HG02852 (cell line): ENCODE measurements at regions not wholly inside any gene's neighbourhood (a gene's known extent, or its start where the extent isn't known, plus 50 kb on each side); places are given as distances from the start of the nearest gene placed in this dataset.

Experiments used
- ATAC-seq: cut with Tn5 transposase; IDR thresholded peaks from one replicate; pipeline ENCODE4 v1.9.1; 2021; ENCODE audit warnings: mild to moderate bottlenecking, moderate library complexity; ENCODE audit not compliant: unreplicated experiment

DNA sequence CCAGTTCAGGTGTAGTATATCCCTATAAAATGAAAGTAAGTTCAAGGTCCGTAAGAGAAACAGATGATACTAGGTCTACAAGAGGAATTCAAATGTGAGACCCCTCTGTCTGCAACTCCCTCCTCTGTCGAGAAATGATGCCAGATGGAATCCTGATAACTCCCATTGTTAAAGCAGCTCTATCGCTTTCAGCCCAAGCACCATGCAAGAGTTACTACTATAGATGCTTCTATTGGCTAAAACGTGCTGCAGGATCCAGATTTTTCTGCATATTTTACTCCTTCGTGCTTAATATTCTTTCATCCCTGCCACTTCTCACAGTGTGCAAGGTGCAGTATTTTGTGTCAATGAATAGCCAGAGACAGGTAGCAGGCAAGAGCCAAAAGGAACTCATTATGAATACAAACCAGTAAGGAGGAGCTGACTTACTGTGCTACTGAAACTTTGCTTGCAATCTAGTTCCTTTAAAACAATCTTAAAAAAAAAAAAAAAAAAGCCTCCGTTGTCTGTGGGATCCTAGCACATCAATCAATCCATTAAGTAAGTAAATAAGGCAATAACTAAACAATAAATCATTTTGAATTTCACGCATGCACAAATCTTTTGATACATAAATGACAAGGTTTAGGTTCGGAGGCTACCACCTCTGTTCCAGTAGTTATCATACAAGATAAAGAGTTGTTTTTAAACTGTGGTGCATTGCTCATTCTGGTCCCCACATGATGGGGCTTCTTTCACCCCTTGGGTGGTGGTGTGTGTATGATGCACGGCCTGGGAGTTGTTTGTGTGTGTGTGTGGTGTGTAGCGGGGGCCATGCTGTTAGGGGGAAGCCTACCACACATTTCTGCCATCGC is 151.1 kb upstream of the MPDZ start:
- ATAC-seq, result no peak

DNA sequence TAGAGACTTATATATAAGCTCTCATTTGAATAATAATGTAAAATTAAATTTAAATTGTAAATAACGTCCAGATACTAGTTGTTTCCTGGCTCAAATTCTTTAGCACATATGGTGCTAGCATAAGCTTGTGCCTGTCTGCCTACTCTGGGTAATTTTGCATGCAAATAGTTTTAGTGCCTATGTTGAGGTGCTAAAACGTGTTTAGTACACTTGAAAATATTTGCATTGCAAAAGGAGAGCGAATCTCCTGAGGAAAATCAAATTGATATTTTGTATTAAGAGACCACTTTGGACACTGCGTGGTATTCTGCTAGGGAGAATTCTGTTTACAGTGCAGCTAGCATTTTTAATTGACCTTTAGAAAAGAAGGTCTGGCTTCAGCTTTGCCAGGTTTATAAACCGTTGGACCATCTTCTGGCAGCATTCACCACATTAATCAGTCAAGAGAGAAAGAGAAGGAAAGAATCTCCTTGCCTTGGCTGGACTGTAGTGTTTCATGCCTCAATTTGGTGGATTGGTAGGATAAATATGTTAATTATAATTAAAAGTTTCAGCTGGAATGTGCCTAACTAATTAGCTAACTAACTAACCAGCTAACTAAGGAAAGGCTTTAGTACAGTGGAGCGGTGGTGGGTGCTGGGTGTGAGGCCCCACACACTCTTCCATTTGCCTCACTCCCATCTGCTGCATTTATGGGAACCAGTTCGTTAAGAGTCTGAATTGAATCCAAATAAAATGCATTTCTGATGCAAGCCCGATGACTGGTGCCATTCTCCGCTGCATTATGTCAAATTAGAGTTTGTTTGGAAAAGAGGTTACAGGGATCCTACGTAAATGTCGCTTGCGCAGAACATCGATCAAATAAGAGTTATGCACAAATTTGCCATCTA is 150.1 kb upstream of the MPDZ start:
- ATAC-seq, result no peak

DNA sequence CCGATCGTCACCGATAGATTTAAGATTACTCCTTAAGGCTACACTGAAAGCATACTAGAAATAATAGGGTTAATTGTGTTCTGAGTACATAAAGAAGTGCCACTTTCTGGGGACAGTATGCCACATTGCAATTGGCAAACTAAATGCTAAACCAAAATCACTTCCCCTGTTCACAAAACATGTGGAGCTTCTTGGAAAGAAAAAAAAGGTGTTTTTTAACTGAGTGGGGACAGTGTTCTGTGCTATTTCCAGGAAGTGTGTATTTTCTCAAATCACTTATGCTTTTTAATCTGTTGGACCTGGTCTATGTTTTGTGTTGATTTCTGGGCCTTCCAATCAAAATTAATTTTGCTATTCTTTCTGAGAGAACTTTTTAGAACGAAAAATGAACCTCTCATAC is 149.3 kb upstream of the MPDZ start:
- no peak for ATAC-seq

DNA sequence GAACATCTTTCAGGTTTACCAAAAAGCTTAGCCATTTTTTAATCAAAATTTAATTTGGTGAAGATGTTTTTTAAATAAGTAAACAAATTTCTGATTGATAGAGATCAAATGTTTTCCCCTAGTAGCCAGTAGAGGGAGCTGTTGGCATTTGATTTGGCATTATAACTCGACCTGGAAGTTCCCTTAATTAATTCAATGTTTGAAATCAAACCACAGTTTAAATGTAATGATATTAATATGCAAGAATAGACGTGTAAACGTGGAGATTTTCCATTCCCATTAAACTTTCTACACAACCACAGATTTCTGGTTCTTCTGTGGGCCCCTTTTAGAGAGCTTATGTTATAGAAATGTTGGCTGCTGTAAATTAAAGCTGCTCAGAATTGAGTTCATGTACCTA is 148.1 kb upstream of the MPDZ start:
- no peak for ATAC-seq

DNA sequence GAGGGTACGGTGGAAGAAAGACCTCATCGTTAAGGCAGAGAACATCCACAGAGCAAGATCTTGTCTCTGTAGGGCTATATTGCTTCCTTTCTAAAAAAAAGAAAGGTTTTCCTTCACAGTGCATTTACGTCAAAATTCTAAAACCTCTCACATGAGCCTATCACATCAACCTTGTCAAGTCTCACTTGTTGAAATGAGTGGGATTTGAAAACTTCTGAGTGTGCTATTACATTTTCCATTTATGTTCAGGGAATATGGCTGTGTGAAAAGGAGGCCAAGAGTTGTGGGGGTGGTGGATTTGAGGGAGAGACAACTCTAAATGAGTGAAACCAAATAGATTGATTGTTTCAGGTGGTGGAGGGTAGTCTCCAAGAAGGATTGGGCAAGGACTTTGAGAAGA is 147.1 kb upstream of the MPDZ start:
- no peak for ATAC-seq

DNA sequence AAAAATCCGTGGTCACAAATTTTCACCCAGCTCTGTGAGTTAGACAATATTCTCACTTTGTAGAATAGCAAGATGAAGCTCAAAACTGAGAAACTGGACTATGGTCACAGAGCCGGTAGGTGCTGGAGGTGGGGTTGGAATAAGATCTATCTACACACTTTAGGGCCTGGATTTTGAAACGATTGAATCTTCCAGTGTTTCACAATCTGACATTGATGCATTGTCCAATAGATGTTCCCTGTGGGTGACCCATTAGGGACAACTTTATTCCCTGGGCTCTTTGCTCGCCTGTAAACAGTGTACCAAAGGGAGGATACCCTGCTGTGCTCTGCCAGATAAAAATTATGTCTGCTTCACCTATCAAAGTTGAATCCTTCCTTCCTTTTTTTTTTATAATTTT is 145.4 kb upstream of the MPDZ start:
- ATAC-seq, result no peak

DNA sequence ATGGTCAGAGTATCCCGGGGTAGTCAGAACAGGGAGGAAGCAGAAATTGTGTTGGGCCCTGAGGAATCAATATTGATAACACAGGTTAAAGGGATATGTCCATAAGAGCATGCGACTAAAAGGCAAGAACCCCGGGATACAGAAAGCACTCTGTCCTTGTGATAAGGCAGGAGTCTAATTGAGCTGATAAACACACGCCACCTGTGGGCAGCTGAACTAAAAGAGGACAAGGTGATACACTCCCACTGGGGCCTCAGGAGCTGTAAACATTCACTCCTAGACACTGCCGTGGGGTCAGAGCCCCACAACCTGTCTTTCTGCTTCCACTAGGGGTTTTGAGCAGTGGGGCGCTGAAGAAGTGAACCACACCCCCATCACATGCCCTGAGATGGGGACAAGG is 144.7 kb upstream of the MPDZ start:
- no peak for ATAC-seq

DNA sequence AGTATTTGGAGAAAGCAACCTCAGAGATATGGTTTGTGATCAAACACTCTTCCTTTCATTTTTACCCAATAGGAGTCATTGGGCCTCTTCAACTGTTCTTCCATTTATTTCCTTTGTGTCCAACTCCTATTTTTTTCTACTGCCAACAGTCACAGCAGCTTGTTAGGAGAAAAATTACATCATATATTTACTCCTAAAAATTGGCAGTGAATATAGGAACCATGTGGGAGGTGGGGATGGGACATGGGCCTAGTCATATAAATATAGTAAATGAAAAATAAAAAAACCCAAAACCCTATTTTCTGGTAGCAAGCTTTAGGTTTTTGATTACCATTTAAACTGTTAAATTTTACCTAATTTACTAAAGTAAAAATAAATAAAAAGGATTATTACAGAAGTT is 134.9 kb upstream of the MPDZ start:
- ATAC-seq, result no peak

DNA sequence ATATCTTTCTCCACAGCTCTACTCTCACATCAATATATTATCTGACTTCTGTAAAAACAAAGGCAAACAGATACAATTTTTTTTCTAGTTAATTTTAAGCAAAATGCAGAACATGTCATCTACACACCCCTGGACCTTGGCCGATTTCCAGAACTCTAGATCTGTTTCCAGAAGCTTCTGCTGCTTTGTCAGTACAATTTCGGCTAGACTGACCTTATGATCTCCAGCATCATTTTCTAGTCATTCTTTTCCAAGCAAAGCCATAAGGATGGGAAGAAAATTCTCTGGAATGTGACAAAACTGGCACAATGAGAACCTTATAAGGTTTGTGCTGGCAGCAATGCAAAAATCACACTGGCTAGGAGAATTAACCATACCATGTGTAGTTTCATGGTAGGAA is 132.8 kb upstream of the MPDZ start:
- no peak for ATAC-seq

DNA sequence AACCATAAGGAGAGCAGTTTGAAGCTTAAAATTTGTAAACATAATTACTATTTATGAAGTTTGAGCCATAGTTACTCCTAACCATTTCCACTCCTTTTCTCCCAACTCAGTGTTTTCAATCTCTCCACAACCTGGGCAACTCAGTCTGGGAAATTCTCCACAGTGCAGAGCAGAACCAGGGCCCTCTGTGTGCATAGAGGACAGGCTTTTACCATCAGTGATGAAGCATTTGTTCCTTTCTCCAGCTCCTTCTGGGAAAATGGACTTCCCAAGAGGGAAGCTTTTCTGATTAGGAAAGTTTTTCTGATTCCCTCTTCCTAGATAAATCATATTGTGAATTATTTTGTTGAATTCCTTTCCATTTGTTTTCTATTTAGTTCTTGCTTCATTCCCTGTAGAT is 132.3 kb upstream of the MPDZ start:
- ATAC-seq, result no peak

DNA sequence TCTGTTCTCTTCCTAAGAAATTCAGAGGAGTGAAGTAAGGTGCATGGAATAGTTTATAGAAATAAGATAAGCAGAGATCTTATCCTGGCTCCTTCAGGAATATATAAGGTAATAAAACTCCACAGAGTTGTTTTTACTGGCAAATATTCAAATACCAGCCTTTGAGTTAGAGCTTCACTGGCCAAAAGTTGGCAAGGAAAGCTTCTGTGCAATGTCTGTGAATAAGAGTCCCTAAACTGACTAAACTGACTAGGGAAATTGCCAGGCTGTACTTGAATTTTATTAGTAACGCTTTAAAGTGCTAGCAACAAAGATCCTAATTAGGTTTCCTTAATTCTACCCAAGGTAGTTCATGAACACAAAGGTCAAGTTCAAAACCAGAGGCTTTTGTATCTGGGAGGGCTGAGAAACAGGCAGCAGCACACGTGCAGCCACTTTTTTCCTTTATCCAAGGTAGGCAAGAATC is 131.1 kb upstream of the MPDZ start:
- no peak for ATAC-seq

DNA sequence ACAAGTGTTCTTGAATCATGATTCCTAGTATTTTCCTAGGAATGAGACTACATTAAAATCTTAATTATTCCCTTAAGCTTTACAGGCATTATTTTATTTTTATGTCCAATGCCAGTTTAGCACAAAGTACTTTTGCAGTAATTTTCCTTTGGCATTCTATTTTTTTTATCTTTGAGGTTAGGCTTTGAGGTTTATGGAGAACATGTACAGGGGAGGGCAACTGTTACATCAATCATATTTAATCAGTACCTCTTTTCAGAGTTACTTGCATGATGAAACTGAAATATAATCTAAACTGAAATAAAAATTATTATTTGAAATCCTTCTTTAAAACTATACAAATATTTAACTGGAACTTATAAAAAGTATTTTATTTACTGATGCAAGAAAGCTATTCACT is 118.2 kb upstream of the MPDZ start:
- ATAC-seq, result no peak

DNA sequence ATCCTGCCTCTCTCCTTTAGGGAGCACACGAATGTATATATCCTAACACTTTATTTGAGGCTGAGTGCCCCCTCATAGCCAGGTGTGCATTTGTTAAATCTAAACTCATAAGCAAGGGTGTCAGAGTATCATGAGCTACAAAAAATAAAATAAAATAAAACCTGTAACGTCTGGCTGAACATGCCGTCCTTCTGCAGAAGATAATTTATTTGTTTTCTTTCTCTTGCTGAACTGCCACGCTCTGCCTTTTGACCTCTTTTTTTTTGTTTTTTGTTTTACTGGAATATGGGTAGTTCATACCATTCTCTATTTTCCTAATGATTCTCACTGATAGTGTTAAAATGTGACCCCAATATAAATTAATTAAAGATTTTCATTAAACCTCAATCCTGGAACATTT is 117.7 kb upstream of the MPDZ start:
- ATAC-seq, result no peak

DNA sequence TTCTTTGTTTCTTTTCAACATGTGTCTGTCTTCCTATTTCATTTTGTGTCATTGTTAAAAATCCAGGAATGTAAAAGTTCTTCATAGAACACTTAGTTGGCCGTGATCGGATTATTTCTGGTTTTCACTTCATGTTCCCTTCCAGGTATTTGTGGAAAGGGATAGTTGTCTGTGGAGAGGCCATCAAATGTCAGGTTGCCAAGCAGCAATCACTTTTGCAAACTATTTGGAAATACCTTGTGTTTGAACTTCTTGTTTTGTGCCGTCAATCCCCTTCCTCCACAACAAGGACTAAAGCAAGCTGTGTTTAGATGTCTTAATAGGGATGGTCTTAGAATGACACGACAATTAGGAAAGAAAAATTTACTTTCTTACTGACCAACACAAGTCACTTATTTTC is 116.9 kb upstream of the MPDZ start:
- ATAC-seq, result no peak

DNA sequence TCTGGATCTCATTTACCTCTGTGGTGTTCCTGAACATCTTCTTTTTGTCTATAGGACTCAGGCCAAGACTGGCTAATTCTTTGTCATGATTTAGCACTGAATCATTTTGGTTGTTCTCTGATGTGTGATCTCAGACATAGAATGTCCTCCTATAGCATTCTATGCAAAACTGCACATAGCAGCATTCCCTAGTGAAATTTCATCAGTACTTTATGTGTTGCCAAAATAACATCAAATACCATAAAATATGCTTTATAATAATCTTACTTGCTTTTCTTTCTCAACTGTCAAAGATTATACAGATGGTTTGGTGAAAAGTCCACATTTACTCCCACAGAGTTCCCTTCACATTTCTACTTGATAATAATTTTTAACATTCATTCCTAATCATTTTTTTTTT is 115.7 kb upstream of the MPDZ start:
- no peak for ATAC-seq

DNA sequence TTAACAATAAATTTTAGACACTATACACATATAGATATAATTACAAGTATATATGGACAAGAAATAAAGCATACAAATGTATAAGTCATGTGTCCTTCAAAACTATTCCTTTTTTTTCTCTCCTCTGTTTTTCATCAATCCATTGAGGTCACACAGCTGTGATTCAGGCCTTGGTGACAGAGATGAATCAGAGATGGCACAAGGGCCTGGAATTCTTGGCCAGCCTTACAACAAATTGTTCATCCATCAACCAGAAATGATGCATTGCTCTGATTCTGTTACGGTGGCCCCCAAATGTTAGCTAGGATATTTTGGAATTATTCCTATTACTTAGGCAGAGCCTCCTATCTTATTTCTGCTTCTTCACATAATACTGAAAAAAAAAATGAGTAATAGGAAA is 108.7 kb upstream of the MPDZ start:
- ATAC-seq, result no peak

DNA sequence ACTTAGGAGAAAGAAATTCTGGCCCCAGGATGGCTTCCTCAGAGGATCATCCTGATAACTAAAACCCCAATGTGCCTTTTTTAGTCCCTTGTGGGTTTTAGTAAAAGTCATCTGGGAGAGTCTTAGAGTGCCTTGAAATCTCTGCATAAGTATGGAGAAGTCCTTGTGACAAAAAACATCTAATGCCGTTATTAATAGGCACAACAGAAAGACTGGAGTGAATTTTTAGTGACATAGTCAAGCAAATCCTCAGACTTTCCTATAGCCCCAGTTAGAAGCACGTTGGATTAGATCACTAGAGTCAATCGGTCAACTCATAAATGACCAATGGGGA is 108.2 kb upstream of the MPDZ start:
- ATAC-seq, result no peak

DNA sequence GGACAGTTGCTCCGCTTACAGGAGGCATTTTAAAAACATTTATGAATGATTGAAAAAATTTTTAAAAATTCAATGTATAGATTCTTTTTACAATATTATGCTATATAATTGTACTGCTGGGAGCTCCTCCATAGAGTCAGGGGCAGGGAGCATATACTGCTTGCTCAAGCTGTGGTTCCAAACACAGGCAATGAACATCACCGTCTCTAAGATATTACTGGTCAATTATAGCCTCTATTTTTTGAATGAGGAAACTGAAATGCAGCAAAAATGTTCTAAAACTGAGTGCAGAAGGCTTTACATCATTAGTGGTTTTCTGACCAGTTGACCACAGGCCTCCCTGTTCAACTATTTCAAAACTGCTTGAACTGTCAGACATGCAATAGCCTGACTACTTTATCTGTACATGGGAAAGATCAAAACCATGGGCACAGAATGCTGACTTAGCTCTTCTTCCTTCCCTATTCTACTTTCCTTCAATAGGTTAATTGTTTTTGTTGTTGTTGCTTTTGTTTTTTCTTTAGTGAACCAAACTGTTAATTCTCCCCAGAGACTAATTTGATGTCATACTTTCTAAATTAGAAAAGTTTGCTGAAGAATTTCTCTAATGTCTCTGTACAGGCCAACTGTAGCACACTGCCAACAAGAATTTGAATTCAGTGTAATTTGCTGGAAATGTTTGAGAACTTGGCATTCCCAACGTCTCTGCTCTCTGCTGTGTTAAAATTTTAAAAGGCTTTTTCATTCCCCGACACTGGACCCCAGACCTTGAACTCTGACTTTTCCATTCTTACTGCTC is 107.6 kb upstream of the MPDZ start:
- ATAC-seq, result no peak

DNA sequence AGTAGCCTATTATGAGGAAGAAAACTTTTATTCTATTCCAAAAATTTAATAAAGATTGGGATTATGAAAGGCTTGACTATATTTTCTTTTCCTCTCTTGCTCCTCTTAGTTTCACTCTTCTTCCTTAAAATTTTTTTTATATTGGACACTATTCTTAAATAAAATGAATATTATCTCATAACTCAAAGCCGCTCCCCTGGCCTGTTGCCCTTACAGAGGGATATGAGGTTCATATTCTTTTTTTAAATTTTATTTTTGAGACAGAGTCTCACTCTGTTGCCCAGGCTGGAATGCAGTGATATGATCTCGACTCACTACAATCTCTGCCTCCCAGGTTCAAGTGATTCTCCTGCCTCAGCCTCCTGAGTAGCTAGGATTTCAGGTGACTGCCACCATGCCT is 106.8 kb upstream of the MPDZ start:
- ATAC-seq, result no peak

DNA sequence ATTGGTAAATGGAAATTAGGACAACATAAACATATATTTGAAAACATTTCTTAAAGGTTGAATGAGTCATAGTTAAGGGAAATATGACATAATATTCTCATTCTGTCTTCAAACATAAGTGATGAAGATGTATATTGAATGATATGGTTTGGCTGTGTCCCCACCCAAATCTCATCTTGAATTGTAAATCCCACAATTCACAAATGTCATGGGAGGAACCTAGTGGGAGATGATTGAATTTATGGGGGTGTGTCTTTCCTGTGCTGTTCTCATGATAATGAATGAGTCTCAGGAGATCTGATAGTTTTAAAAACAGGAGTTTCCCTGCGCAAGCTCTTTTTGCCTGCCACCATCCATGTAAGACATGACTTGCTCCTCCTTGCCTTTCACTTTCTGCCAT is 104.4 kb upstream of the MPDZ start:
- no peak for ATAC-seq

DNA sequence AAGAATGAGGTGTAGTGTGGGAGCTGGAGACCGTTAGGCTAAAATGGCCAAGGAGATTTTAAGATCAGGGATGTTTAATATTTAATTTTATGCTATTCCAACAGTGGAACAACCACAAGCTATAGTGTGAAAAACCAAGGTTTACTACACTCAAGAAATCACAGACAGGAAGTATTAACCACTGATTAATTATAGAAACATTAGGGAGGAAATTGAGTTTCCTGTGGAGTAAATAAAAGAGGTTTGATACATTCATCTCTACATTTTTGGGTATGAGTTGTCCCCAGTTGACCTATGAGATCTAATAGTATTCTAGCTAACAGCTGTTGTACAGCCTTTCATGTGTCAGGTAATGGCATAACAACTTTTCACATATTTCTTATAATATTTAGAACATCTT is 103.7 kb upstream of the MPDZ start:
- no peak for ATAC-seq
